ENCODE measurements at regions not wholly inside any gene's neighbourhood (a gene's known extent, or its start where the extent isn't known, plus 50 kb on each side); places are given as distances from the start of the nearest gene placed in this dataset.

DNA sequence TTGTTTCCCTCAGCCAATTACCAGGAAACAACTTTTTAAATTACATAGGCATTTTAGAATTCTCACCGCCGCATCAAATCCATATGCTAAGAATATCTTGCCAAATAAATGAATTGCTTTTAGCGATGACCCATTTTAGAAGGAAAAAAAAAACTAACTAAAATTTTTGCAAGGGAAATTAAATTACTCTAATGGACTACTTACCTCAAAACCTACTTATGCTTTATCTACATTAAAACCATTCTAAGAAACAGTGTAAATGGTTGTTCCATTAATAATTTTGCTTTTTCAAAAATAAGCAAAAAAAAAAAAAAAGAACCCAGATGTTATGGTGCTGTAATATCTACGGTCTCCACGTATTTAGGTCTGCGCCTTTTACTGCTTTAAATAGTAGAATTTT, 73.5 kb upstream of the CCDC150 start:
- TF ChIP-seq CTCF (IDR thresholded peaks at IDR 0.05; ENCODE audit: low read depth, low read length): no peak
- no peak for DNase-seq (ENCODE audit: extremely low read depth, low read depth)

GRCh38 chr2:196566961-196567666, 72.4 kb upstream of the CCDC150 start:
- no peak for TF ChIP-seq CTCF (IDR thresholded peaks at IDR 0.05; ENCODE audit: low read depth, low read length)
- no peak for DNase-seq (ENCODE audit: extremely low read depth, low read depth)

- DNase-seq (ENCODE audit: extremely low read depth, low read depth): no peak
- TF ChIP-seq CTCF (IDR thresholded peaks at IDR 0.05; ENCODE audit: low read depth, low read length): no peak
Observed at GRCh38 chr2:196568506-196568905, 71.0 kb upstream of the CCDC150 start.

- no peak for DNase-seq (ENCODE audit: extremely low read depth, low read depth)
- no peak for TF ChIP-seq CTCF (IDR thresholded peaks at IDR 0.05; ENCODE audit: low read depth, low read length)
Observed at GRCh38 chr2:196584903-196585302, 54.6 kb upstream of the CCDC150 start.

DNA sequence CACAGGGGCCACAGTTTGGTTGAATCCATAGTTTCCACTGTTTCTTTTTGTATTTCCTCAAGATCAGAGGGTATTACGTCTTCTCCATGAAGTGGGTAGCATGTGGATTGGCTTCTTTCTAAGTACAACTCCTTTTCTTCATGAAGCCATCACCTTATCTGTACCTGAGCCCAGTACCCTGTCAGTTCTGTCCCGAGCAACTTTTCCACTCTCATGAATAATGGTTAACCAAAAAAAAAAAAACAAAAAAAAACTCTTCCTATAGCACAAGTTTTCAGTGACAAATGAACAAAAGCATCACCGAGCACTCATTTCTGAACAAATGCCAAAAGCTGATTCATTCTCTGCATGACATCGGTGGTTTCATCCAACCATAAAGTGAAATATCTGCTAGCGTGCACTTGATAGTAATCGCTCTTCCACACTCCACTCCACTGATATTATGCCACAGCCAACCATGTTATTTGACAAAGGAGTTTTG, 53.0 kb upstream of the CCDC150 start:
- no peak for DNase-seq (ENCODE audit: extremely low read depth, low read depth)
- TF ChIP-seq CTCF (IDR thresholded peaks at IDR 0.05; ENCODE audit: low read depth, low read length): no peak

DNA sequence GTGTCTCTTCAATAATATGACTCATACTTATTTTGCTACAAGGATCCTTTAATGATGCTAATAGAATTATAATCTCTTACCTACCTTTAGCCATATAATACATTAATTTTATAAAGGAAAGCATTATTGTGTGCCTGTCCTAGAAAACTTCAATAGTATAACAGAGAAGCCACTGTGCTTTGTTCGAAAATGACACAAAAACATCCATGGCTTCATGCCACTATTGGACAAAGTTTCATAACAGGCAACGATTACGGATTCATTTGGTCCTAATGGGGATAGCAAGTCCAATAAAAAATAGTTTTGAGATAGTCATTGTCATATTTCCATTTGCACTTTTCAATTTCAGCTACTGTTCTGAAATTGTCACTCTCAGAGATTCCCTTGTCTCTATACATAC, 52.5 kb upstream of the CCDC150 start:
- TF ChIP-seq CTCF (IDR thresholded peaks at IDR 0.05; ENCODE audit: low read depth, low read length): no peak
- DNase-seq (ENCODE audit: extremely low read depth, low read depth): no peak

DNA sequence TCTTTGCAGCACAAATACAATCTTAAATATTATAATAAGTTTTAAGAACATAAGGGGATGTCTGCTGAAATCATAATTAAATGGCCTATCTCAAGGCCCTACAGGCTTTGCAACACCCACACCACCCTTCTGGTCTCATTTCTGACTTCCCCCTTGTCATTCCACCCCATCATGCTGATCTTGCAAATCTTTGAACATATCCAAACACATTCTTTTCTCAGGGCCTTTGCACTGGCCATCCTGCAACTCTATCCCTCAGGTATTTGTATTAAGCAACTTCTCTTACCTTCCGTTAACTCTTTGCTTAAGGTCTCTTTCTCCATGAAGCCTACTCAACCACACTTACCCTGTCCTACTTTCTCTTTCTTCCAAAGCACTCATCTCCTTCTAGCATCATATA, 51.8 kb upstream of the CCDC150 start:
- DNase-seq (ENCODE audit: extremely low read depth, low read depth): no peak

More for the DNA sequence above, 51.8 kb upstream of the CCDC150 start:
- TF ChIP-seq CTCF (IDR thresholded peaks at IDR 0.05; ENCODE audit: low read depth, low read length): no peak
